HG03378 (cell line): ENCODE measurements at regions not wholly inside any gene's neighbourhood (a gene's known extent, or its start where the extent isn't known, plus 50 kb on each side); places are given as distances from the start of the nearest gene placed in this dataset.
"Not testable (repeated sequence)": the region's sequence is repeated elsewhere in the genome, so short reads cannot be mapped to it uniquely, and the experiment has no call there.

Experiments used
- ATAC-seq: cut with Tn5 transposase; IDR thresholded peaks from one replicate; pipeline ENCODE4 v1.9.1; 2021; ENCODE audit warnings: mild to moderate bottlenecking, moderate library complexity; ENCODE audit not compliant: unreplicated experiment

GRCh38 chr5:18395126-18396110 lies 761.2 kb downstream of the TAF11L14 start:
- no peak for ATAC-seq

- no peak for ATAC-seq
Observed at GRCh38 chr5:18397371-18397770, 763.1 kb downstream of the TAF11L14 start.

GRCh38 chr5:18397891-18398290 lies 763.6 kb downstream of the TAF11L14 start:
- no peak for ATAC-seq

- ATAC-seq, result not testable (repeated sequence)
Observed at GRCh38 chr5:18399461-18400327, 765.4 kb downstream of the TAF11L14 start.

GRCh38 chr5:18403141-18403540 lies 768.9 kb downstream of the TAF11L14 start:
- ATAC-seq, result no peak

GRCh38 chr5:18403941-18404438 lies 769.7 kb downstream of the TAF11L14 start:
- no peak for ATAC-seq

- no peak for ATAC-seq
Observed at GRCh38 chr5:18420711-18421110, 786.5 kb downstream of the TAF11L14 start.

- ATAC-seq, result no peak
Observed at GRCh38 chr5:18433336-18433735, 799.1 kb downstream of the TAF11L14 start.

- ATAC-seq, result no peak
Observed at GRCh38 chr5:18438126-18438525, 803.9 kb downstream of the TAF11L14 start.

GRCh38 chr5:18455521-18455920 lies 821.3 kb downstream of the TAF11L14 start:
- no peak for ATAC-seq

- no peak for ATAC-seq
Observed at GRCh38 chr5:18457255-18457654, 823.0 kb downstream of the TAF11L14 start.

GRCh38 chr5:18461766-18462165 lies 827.5 kb downstream of the TAF11L14 start:
- no peak for ATAC-seq

- ATAC-seq, result peak; percentile 84
Observed at GRCh38 chr5:18465833-18466681, 831.8 kb downstream of the TAF11L14 start.

- ATAC-seq, result no peak
Observed at GRCh38 chr5:18466731-18467130, 832.5 kb downstream of the TAF11L14 start.

GRCh38 chr5:18471791-18472190 lies 837.5 kb downstream of the TAF11L14 start:
- not testable (repeated sequence) for ATAC-seq

GRCh38 chr5:18483451-18483850 lies 849.2 kb downstream of the TAF11L14 start:
- ATAC-seq, result no peak

GRCh38 chr5:18487928-18488480 lies 853.7 kb downstream of the TAF11L14 start:
- ATAC-seq, result no peak

GRCh38 chr5:18489703-18490102 lies 855.4 kb downstream of the TAF11L14 start:
- no peak for ATAC-seq

- no peak for ATAC-seq
Observed at GRCh38 chr5:18491349-18491748, 857.1 kb downstream of the TAF11L14 start.

GRCh38 chr5:18495157-18495556 lies 860.9 kb downstream of the TAF11L14 start:
- no peak for ATAC-seq
